ENCODE measurements at regions not wholly inside any gene's neighbourhood (a gene's known extent, or its start where the extent isn't known, plus 50 kb on each side); places are given as distances from the start of the nearest gene placed in this dataset.

DNA sequence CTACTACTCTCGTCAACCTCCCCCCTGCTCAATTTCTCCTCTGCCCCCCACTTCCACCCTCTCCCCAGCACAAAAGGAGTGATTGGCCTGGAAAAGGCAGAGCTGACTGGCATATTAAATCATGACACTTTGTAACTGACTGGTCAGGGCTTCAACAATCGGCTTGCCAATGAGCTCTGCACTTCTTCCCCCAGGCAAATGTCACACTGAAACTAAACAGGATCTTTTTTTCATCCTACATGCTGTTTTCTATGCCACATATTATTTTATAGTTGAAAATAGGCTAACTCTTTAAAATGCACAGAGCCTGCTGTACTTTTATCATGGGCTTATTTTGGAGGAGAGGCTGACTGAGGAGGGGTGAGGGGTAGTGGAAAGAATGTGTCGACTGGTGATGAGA is 295.2 kb downstream of the TCF7L2 start:
- DNase-seq (ENCODE audit: low read depth, low spot score): no peak

DNA sequence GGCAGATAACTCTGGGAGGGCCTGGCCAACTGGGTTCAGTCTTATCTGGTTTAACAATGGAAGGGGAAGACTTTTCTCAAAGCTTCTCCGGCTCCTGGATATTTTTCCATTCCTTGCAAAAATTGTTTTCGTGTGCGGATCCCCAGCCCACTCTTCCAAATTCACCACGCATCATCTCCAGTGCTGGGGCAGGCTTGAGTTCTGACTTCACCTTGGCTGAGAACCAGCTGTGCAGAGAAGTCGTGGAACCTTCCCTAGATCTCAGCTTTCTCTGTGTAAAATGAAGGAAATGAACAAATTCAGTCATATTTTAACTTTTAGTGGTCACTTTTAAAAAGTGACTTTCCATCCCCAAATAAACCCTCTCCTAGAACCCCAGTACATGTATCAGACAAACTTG is 297.0 kb downstream of the TCF7L2 start:
- no peak for DNase-seq (ENCODE audit: low read depth, low spot score)
- in situ Hi-C loops (cut with HindIII; ENCODE audit: low pct_unique_long_range_greater_than_20kb, low sequenced_read_pairs): no loop called here

More for the DNA sequence above, 295.2 kb downstream of the TCF7L2 start:
- in situ Hi-C loops (cut with HindIII; ENCODE audit: low pct_unique_long_range_greater_than_20kb, low sequenced_read_pairs): no loop called here

DNA sequence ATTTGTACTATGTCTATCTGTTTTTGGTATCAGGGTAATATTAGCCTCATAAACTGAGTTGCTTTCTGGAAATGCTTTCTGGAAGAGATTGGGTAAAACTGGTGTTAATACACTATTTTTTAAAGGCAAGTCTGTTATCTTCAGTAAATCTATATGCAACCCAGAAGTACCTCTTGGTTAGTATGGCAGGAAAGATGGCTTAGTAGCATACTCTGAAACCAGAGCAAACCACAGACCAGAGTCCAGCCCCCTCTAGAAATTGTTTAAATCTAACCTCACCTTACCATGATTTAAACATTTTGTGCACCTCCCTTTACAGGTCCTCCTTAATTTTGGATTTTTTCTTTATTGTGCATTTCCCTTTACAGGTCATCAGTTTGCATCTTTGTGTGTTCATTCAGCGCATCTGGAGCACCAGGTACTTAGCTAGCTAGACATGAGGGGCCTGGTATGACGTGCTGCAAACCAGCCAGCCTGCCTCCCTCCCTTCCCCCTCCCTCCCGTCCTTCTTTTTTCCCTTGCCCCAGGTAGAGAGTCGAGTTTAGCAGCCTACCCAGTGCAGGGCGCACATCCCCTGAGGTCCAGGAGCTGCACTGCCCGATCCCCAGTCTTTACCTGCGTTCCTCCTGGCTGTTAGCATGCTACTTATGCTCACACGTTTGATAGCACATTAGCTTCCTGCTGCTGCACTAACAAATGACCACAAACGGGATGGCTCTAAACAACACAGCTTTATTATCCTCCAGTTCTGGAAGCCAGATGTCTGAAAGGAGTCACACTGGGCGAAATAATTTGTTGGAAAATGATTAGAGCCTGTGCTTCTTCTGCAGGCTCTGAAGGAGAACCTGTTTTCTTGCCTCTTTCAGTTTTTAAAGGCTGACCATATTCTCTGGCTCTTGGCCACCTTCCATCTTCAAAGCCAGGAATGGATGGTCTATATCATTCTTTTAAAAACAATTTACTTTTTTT is 299.9 kb upstream of the HABP2 start:
- DNase-seq (ENCODE audit: low read depth, low spot score): no peak
- in situ Hi-C loops (cut with HindIII; ENCODE audit: low pct_unique_long_range_greater_than_20kb, low sequenced_read_pairs): no loop called here

DNA sequence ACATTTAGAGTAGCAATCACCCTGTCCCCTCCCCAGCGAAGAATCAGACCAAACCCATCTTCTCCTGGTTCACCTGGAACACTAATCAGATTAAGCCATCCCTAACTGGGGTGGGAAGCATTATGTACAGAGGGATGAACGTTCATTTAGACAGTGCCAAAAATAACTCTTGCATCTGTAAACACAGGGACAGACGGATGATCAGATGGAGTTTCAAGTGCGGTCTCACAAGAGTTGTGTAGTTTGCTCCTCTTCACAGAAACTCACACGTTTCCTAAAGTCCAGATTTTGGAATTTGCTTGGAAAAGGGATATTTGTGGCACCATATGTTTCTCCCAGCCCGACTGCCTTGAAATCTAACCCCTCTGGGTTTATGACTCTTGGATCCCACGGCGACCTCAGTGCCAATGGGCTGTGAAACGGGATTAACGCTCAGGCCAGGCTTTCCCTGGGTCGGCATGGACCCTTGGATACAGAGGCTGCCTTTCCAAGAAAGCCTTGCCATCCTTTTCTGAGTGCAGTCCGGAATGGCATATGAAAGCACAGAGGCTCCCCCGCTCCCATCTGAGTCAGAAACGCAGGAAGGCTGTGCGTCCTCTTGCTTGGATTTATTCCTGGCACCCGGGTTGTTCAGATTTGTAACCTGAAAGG is 293.2 kb upstream of the HABP2 start:
- no peak for DNase-seq (ENCODE audit: low read depth, low spot score)
- in situ Hi-C loops (cut with HindIII; ENCODE audit: low pct_unique_long_range_greater_than_20kb, low sequenced_read_pairs): no loop called here

DNA sequence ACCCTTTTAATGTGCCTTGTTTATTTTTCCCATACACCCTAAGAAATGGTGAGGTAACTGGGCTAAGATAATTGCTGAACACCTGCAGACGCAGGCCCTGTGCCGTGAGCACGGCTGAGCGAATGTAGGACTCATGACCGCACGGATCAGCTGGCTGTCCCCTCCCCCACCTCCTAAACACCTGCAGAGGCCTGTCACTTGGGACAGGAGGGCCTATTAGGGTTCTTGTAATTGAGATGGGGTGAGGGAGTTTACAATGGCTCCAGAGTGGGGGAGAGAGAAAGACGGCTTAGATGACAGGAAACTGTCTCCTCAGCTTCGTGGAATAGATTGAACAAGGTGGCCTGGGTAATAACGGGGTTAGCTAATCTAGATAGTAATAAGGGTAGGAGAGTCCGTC is 291.7 kb upstream of the HABP2 start:
- in situ Hi-C loops (cut with HindIII; ENCODE audit: low pct_unique_long_range_greater_than_20kb, low sequenced_read_pairs): no loop called here
- DNase-seq (ENCODE audit: low read depth, low spot score): no peak

DNA sequence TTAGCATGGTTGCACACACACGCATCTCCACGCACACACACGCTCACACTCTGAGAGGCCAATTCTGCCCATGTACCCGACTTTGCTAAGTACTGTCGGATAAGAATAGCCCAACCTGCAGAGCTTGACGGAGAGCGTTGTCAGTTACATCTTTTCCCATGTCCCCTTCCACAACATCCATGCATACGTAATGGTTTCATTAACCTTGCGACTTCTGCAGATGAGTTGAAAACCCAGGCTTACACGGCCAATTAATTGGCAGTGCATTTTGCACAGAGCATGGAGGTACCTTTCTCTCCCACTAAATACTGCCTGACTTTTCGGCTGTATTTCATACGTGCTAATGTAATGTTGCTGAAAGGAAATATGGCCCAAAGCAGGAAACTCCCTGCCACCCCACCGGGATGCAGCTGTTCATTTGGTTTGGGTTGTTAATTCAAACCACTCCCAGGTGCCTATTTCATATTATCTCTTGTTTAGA is 291.2 kb upstream of the HABP2 start:
- in situ Hi-C loops (cut with HindIII; ENCODE audit: low pct_unique_long_range_greater_than_20kb, low sequenced_read_pairs): no loop called here
- DNase-seq (ENCODE audit: low read depth, low spot score): no peak

DNA sequence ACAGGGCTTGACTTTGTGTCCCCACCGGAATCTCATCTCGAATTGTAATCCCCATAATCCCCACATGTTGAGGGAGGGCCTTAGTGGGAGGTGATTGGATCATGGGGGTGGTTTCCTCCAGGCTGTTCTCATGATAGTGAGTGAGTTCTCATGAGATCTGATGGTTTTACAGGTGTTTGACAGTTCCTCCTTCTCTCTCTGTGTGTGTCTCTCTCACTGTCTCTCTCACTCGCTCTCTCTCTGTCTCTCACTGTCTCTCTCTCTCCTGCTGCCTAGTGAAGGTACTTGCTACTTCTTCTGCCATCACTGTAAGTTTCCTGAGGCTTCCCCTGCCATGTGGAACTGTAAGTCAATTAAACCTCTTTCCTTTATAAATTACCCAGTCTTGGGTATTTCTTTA is 289.8 kb upstream of the HABP2 start:
- in situ Hi-C loops (cut with HindIII; ENCODE audit: low pct_unique_long_range_greater_than_20kb, low sequenced_read_pairs): no loop called here

DNA sequence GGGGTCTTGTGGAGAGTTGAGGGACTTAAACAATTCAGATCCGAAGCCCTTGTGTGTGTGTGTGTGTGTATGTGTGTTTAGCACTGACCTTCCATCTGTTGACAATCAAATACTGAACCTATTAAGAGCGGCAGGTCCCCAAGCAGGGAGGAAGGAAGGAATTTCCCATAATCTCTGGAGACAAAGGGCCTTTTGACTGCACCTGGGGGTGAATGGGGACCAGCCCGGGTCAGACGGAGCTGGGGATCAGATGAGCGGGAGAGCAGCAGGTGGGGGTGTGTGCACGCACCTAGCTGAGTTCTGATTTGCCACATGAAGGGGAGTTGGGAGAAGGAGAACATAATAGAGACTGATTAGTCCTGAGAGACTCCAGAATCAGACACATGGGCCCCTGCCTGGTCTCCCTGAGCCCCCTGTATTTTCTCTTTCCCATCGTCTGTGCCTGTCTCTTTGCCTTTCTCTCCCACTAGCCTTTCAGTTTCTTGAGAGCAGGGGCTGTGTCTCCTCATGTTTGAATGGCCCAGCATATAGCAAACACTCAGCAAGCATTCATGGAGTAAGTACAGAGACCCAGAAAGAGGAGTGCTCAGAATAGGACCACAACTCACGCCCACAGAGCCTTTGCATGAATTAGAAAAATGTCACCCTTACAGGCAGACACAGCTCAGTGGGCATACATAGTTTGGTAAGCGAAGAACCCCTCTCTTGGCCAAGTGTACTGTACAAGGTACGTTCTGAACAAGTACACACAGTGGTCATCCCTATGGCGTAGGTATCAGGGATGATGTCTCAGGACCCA is 288.3 kb upstream of the HABP2 start:
- no peak for DNase-seq (ENCODE audit: low read depth, low spot score)
- in situ Hi-C loops (cut with HindIII; ENCODE audit: low pct_unique_long_range_greater_than_20kb, low sequenced_read_pairs): no loop called here

More for the DNA sequence above, 289.8 kb upstream of the HABP2 start:
- no peak for DNase-seq (ENCODE audit: low read depth, low spot score)

DNA sequence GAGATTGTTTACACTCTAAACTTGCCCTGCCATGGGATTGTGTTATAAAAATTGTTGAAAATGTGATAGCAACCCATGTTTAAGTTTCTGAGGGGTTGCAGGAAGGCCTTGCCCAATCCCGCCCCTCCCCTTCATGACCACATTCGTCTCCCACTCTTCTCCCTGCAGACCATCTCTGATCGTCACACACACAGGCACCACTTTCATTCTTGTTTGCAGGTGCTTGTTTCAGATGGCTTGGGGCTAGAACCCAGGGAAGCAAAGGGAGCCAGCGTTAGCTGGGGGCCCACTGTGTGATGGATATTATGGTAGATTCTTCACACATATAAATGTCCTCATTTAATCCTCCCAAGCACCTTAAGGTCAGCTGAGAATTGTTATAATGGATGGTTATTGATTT is 286.7 kb upstream of the HABP2 start:
- no peak for DNase-seq (ENCODE audit: low read depth, low spot score)
- in situ Hi-C loops (cut with HindIII; ENCODE audit: low pct_unique_long_range_greater_than_20kb, low sequenced_read_pairs): no loop called here

DNA sequence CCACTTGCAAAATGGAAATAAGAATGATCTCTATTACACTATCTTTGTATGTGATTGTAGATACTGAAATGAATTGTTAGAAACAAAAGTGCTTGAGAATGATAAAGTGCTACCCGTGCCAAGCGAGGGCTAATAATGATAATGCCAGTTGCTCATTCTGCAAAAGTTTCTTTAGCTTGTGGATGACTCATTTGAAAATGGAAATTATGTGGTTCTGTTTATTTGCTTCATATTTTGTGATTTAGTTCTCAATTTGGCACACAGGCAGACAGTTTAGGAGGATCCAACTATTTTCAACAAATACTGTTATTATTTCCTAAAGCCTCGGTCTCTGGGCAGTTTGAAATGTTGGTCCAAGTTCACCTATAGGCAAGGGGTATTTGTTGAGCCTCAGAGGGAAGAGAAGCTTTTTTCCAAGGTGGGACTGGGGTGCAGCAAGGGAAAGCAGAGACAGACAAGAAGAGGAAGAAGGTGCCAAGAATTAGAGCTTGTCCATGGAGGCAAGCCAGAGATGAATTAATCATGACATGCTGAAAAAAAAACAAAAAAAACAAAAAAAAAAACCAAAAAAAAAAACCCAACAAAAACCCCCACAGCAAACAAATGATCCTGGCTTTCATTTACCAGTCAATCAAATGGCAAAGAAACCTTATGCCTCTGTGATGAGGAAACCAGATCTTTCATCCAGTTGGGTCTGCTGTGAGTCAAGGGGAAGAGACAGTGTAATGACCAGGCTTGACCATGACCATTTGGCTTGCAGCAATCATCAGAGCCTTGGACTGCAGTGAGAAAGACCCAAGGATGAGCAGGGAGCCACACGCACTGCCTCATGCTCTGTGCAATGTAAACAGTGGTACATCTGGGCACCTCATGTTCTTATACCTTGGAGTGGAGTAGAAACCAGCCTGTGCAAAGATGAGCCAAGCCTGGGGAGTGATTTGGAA is 285.0 kb upstream of the HABP2 start:
- in situ Hi-C loops (cut with HindIII; ENCODE audit: low pct_unique_long_range_greater_than_20kb, low sequenced_read_pairs): no loop called here
- DNase-seq (ENCODE audit: low read depth, low spot score): no peak

DNA sequence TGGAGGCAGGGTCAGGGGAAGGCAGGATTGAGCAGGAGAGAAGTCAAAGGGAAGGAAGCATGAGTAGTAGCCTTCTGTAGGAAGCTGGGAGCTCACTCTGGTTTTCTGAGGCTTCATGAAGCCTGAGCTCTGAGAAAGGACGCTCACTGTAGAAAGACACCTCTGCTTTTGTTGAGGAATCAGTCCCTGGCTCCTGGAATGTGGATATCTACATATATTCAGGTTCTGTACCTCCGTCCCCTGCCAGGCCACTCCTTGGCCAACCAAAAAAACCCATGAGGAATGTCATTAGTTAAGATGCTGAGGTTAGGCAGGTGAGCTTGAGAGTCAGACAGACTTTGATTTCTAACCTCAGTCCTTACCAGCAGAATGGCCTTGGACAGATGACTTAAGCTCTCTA is 283.5 kb upstream of the HABP2 start:
- DNase-seq (ENCODE audit: low read depth, low spot score): no peak
- in situ Hi-C loops (cut with HindIII; ENCODE audit: low pct_unique_long_range_greater_than_20kb, low sequenced_read_pairs): no loop called here

DNA sequence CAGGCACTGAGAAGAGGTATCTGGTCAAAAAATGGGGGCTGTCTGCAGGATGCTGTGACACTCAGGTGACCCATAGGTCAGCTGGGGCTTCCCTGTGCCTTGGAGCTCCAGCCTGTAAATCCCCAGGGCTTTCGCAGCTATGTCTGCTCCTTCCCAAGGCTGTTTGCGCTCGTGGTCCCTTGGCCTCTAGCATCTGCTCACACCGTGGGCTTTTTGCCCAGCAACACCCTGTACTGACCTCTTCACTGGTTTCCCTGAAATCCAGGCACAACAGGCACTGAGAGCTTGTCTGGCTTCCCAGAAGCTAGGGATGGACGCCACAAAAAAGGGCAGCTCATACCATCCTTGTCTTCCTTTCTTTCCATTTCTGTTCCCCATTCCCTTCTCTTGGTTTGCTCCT is 280.3 kb upstream of the HABP2 start:
- DNase-seq (ENCODE audit: low read depth, low spot score): no peak
- in situ Hi-C loops (cut with HindIII; ENCODE audit: low pct_unique_long_range_greater_than_20kb, low sequenced_read_pairs): no loop called here

DNA sequence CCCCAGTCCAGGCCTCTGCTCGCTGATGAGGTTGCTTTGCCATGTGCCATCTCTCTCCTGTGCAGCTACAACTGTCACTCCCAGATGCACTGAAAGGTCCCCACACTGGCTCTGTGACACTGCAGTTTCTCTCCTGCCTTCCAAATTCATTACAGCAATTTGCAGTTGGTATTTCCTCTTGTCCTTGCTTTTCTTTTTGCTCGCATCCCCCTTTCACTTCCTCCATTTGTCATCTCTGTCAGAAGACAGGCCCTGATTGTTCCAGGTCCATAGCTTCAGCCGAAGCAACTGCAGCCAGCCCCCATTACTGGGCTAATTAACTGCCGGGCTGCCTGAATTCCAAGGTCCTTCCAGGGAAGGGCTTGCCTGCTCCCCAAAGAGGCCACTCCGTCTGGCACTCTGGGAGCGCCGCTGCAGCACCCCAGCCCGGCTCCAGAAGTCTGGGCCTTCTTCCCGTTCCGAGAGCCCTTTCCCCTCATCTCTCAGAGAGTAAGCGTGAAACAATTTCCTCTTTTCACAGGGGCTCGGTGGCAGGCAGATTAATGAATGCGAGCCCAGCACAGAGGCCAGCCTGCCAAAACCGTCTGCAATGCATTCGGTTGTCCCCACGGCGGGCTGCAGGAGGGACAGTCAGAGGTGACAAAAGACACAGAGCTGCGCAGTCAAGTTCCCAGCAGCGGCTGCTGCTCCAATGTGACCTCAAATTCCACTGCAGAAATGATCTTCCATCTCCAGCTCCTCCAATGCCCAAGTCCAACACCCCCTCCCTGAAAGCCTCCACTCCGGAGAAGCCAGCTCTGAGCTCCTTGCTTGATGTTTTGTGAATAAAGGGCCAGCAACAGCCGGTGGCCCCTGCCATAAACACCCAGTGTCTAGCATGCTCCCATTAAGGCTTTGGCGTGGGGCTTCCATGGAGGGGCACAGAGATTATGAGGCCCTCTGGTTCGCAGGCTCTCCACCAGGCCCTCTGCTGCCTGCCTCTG is 279.4 kb upstream of the HABP2 start:
- no peak for DNase-seq (ENCODE audit: low read depth, low spot score)
- in situ Hi-C loops (cut with HindIII; ENCODE audit: low pct_unique_long_range_greater_than_20kb, low sequenced_read_pairs): no loop called here

DNA sequence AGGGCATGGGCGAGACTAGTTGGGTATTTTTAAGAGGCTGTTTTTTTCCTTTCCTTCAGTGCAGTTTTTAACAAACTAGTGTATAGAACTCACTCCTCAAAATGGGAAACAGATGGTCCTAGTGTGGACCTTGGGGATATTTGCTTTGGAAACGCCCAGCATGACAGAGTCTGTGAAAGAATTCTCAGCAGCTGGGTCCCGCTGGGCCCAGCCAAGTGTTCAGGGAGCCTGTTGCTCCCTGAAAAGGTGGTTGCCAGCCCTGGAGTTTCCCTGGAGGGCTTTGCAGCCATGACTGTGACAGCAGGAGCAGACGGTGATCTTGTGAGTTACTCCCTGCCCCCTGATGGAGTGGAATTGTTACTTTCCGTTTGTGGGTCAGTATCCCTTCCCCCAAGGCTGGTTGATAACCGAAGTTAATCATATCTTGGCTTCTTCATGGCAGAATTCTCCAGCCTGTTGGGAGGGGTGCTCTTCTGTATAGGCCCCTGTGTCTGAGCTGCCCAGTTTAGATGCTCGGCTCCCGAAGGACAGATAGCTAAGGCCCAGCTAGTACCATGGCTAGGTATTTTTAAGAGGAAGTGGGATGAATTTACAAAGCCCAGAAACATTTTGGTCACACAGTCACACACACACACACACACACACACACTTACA is 278.6 kb upstream of the HABP2 start:
- in situ Hi-C loops (cut with HindIII; ENCODE audit: low pct_unique_long_range_greater_than_20kb, low sequenced_read_pairs): no loop called here
- no peak for DNase-seq (ENCODE audit: low read depth, low spot score)

DNA sequence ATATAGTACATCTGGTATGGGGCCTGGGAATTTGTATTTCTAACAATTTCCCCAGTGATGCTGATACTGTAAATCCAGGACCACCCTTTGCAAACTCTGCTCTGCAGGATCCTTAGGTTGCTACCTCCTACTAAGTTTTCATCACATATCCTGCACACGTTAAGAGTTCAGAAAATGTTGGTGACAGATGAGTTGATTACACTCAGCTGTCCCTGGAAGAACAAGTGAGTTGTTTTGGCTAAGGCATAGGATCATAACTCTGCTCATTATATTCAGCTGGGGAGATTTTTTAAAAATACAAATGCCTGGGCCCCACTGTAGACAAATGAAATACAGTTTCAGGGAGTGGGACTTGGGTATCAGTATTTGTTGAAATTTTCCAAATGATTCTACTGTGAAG is 274.6 kb upstream of the HABP2 start:
- in situ Hi-C loops (cut with HindIII; ENCODE audit: low pct_unique_long_range_greater_than_20kb, low sequenced_read_pairs): no loop called here
- no peak for DNase-seq (ENCODE audit: low read depth, low spot score)

DNA sequence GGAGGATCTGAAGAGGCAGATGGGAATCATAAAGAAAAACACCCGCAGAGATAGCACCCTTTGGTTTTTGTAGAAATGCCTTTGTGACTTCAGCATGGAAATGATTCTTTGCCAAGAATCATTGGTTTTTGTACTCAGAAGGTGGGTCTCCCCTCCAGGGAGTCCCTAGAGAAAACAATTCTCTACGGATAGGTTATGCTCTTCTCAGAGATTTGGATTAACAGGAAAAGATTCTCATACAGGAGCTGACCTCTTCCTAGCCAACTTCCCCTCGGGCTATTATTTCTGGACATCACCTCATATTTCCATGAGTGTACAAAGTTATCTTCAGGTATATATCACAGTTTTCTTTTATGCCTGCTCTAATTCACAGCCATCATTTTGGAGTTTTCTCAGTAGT is 274.2 kb upstream of the HABP2 start:
- in situ Hi-C loops (cut with HindIII; ENCODE audit: low pct_unique_long_range_greater_than_20kb, low sequenced_read_pairs): no loop called here
- no peak for DNase-seq (ENCODE audit: low read depth, low spot score)
